NOMO-1 treated with dmso at 0.1 percent for 144 hours (cell line): ENCODE measurements at regions not wholly inside any gene's neighbourhood (a gene's known extent, or its start where the extent isn't known, plus 50 kb on each side); places are given as distances from the start of the nearest gene placed in this dataset.
"Not testable (repeated sequence)": the region's sequence is repeated elsewhere in the genome, so short reads cannot be mapped to it uniquely, and the experiment has no call there.

ENCODE experiments used
- DNase-seq: peaks from one replicate; lab custom pipeline; 2025; ENCODE audit not compliant: unreplicated experiment; lab: John Stamatoyannopoulos, UW

DNA sequence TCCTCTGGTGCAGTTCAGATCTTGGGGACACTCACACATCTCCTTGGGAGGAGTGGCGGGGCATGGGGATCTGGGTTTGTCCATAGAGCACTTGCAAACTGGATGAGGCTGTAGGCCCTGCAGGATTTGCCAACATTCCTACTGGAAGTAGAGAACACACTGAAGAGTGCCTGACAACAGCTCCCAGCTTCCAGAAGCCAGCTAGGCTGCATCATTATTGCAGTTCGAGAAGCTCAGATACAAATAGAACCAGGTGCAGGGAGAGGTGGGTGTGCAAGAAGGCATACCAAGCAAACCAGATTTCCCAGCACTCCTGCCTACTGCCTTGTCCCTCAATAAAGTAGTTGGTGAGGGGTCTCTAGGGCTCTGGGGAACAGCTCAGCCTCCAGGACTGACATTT, 52.5 kb downstream of the RHOB start:
- DNase-seq = no peak

GRCh38 chr2:20501974-20502373, 55.1 kb downstream of the RHOB start:
- peak; percentile 77 for DNase-seq

- DNase-seq = not testable (repeated sequence)
Measured at GRCh38 chr2:20502496-20502895, 55.6 kb downstream of the RHOB start.

DNA sequence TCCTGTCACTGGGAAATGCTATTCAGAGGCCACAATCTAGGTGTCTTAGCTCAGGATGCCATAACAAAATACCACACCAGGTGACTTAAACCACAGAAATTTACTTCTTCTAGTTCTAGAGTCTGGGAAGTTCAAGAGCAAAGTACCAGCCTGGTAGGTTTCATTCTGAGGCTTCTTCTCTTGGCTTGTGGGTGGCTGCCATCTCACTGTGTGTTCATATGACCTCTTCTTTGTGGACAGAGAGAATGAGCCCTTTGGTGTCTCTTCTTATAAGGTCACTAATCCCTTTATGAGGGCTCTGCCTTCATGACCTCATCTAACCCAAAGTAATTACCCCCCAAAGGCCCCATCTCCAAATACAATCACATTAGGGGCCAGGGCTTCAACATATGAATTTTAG, 57.3 kb downstream of the RHOB start:
- no peak for DNase-seq

DNA sequence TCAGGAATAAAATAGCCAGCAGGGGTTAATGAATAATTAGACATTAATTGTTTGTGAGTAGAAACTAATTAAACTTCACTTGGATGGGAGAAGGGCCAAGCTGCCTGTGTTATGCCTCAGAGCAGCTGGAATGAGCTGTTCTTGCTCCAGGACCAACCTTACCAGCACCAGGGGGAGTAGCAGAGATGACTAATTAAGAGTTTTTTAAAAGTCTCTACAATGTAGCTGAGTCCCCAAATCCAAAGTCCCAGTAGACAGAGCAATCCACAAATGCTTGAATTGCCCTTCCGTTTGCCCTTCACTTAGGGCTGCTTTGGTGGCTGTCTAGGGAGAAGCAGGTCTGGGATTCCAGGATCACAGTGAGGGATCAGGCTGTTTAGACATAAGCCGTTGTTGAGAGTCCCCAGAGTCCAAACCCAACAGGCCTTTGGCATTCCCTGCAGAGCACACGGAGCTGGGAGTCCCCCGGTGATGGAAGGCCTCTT, 59.4 kb downstream of the RHOB start:
- no peak for DNase-seq

DNA sequence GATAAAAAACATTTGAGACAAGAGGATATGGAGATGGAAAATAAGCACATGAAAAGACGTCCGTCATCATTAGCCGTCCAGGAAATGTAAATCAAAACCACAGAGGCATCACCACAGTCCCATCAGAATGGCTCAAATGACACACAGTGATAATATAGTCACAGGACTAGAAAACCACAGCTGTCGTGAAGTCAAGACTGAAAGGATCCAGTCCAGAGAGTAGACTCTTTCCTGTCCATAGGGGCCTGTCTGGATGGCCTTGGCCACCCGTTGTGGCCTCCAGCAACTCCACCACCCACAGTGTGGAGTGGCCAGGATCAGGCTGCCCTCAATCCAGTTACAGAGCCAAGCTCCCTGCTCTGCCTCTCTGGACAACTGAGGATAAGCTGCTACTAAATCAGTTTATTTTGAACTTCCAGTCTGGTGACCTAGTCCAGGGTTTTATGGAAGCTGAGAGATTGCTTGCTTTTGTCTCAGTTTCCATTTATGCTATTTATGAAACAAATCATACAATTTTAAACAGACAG, 60.4 kb downstream of the RHOB start:
- no peak for DNase-seq

DNA sequence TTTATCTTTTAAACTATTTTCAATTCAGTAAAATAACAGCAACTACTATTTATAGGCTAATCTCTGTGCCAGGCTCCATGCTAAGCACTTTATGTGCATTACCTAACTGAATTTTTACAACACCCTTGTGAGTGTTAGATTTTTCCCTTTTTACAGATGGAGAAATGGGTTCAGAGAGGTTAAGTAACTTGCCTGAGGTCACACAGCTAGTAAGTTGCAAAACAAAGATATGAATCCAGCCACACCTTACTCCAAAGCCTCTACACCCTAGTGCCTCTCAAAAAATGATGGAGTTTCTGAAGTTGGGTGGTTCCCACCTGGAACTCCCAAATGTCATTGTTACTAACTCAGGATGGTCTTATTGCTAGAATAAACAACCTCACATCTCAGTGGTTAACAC, 60.8 kb downstream of the RHOB start:
- no peak for DNase-seq

DNA sequence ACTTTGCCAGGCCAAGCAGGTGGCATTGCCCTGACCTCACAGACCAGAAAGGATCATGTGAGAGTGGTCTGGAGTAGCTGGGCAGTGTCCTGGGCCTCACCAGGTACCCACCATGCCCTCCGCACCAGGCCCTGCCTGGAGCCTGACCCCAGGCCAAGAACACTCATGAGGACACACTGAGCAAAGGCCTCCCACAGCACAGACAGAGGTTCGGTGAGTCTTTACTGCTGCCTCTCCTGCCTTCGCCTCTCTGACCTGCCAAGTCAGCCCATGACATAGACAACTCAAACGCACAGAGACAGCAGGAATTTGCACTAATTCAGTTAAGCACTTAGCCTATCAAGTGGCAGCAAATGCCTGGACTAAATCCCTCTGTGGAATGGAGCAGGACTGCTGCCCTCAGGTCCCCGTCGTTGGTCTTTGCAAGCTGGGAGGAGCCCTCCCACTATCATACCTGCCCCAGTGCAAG, 62.5 kb downstream of the RHOB start:
- no peak for DNase-seq

GRCh38 chr2:20509770-20510490, 63.1 kb downstream of the RHOB start:
- no peak for DNase-seq

GRCh38 chr2:20511130-20511529, 64.3 kb downstream of the RHOB start:
- no peak for DNase-seq

DNA sequence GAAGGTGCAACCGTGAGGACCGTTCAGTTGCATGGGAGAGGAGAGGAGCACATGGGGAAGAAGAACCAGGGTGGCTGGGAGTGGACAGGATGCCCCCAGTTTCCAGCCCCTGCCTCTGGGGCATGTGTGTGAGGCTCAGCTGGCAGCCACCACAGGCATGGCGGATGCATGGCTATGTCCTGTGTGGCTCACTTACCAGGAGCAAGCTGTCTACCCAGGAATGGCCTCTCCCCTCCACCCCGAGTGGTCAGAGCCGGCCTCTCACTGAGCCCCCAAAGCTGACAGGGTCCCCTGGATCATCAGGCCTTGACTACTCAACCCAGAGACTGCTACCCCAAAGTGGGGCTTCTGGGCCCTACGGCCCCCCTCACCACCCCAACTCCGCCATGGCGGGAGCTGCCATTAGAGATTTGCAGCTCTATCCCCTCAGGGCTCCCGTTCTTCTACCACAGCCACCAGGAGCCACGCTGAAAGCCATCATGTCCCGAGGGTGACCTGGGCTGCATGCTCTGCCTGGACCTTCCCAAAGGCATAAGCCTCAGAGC, 65.3 kb downstream of the RHOB start:
- no peak for DNase-seq

- no peak for DNase-seq
Measured at GRCh38 chr2:20513946-20514345, 67.1 kb downstream of the RHOB start.

DNA sequence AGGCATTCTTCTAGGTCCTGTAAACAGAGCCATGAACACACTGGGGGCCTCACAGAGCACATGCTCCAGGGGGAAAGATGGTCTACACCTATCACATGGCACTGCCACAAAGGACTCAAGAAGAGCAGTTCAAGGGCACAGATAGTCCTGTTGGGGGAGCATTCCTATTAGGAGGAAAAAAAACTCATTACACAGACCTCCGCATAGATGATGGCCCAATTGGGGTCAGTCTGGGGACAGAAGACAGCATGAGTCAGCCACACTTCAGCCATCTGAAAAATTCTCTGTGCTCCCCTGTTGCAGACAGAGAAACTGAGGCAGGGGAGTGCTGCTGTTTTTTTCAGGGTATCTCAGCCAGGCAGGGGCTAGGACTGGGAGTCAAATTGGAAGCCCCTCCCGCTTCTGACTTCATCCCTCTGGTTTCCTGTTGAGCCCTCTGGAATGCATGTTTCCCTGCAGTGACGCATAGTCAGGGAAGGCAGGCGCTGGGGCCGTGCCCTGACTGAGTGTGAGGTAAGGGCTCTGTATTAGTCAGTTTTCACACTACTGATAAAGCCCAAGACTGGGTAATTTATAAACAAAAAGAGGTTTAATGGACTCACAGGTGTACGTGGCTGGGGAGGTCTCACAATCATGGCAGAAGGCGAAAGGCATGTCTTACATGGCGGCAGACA, 67.9 kb downstream of the RHOB start:
- no peak for DNase-seq

GRCh38 chr2:20515290-20516220, 68.7 kb downstream of the RHOB start:
- no peak for DNase-seq

DNA sequence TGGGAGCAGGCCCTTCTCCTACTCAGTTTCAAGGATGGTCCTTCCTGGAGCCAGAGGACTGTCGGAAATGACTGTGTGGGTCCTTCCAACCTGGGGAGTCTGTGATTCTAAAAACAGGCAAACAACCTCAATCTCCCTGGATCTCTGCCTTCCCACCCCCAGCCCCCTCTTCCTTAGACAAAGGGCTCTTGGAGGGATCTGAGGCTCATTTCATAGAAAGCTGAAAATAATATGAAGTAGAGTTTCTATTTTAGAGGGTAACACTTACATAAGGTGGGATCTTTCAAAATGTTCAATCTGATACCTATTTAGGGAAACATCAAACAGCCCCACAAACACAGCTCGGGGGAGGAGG, 69.4 kb downstream of the RHOB start:
- no peak for DNase-seq

- no peak for DNase-seq
Measured at GRCh38 chr2:20516646-20517341, 69.9 kb downstream of the RHOB start.

DNA sequence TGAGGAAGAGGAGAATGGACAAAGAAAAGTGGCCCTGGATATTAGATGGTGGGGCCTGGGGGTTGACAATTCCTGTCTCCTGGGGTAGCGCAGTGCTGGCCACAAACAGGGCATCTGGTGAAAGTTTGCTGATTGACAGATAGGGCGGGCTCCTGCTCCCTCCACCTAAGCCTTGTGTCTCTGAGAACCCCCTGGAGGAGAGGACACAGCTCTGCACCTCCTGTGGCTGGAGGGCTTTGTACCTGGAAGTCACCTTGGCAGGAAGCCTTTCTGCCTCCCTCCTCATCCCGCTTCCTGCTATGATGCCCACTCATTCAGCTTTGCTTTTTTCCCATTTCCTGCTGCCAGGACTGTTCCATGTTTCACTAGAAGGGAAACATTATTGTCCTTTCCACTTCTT, 72.4 kb downstream of the RHOB start:
- no peak for DNase-seq

GRCh38 chr2:20520128-20520527, 73.3 kb downstream of the RHOB start:
- no peak for DNase-seq

- DNase-seq = no peak
Measured at GRCh38 chr2:20521193-20521592, 74.3 kb downstream of the RHOB start.

- DNase-seq = no peak
Measured at GRCh38 chr2:20521682-20522189, 74.9 kb downstream of the RHOB start.
